K562 (cell line): ENCODE measurements at regions not wholly inside any gene's neighbourhood (a gene's known extent, or its start where the extent isn't known, plus 50 kb on each side); places are given as distances from the start of the nearest gene placed in this dataset.

Source experiments
- ARID2 ChIP-seq: fragments of 450-650 bp; IDR thresholded peaks from 2 replicates; pipeline ENCODE4 v1.6.1; 2017; ENCODE audit warnings: antibody characterized with exemption, mild to moderate bottlenecking
- HINFP ChIP-seq: fragments of 450-650 bp; conservative IDR thresholded peaks from 2 replicates; pipeline ENCODE4 v1.6.1; 2016; ENCODE audit warnings: missing genetic modification characterization, low read depth, mild to moderate bottlenecking, control low read depth, missing compliant biosample characterization
- NFXL1 ChIP-seq: fragments of 450-650 bp; formaldehyde crosslinking; IDR thresholded peaks from 2 replicates; pipeline ENCODE4 v1.4.0; 2021; ENCODE audit warnings: mild to moderate bottlenecking

- TF ChIP-seq ARID2 (no peak), HINFP (tag) (no peak), NFXL1 (no peak)
These were observed 94.7 kb downstream of the SIK1 start for GRCh38 chr21:43331962-43332828.
